ENCODE measurements at regions not wholly inside any gene's neighbourhood (a gene's known extent, or its start where the extent isn't known, plus 50 kb on each side); places are given as distances from the start of the nearest gene placed in this dataset.

- TF ChIP-seq, protein P1, sequence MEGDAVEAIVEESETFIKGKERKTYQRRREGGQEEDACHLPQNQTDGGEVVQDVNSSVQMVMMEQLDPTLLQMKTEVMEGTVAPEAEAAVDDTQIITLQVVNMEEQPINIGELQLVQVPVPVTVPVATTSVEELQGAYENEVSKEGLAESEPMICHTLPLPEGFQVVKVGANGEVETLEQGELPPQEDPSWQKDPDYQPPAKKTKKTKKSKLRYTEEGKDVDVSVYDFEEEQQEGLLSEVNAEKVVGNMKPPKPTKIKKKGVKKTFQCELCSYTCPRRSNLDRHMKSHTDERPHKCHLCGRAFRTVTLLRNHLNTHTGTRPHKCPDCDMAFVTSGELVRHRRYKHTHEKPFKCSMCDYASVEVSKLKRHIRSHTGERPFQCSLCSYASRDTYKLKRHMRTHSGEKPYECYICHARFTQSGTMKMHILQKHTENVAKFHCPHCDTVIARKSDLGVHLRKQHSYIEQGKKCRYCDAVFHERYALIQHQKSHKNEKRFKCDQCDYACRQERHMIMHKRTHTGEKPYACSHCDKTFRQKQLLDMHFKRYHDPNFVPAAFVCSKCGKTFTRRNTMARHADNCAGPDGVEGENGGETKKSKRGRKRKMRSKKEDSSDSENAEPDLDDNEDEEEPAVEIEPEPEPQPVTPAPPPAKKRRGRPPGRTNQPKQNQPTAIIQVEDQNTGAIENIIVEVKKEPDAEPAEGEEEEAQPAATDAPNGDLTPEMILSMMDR (IDR thresholded peaks at IDR 0.05) = no peak
- TF ChIP-seq REST (IDR thresholded peaks at IDR 0.05; ENCODE audit: insufficient read depth in 1 of 2, low read depth in 2 of 2, low read length in 1 of 2) = no peak
- no peak for TF ChIP-seq POLR2AphosphoS5 (IDR thresholded peaks at IDR 0.05; ENCODE audit: low read depth, low read length)
- TF ChIP-seq TCF7L2 (IDR thresholded peaks at IDR 0.05; ENCODE audit: low read depth, low read length) = no peak
- TF ChIP-seq SIN3A (IDR thresholded peaks at IDR 0.05; ENCODE audit: borderline replicate concordance, insufficient read depth, low read depth, low read length) = no peak
Measured at GRCh38 chr3:56876916-56877315, 75.2 kb upstream of the ARHGEF3 start.
